ENCODE measurements at regions not wholly inside any gene's neighbourhood (a gene's known extent, or its start where the extent isn't known, plus 50 kb on each side); places are given as distances from the start of the nearest gene placed in this dataset.

DNA sequence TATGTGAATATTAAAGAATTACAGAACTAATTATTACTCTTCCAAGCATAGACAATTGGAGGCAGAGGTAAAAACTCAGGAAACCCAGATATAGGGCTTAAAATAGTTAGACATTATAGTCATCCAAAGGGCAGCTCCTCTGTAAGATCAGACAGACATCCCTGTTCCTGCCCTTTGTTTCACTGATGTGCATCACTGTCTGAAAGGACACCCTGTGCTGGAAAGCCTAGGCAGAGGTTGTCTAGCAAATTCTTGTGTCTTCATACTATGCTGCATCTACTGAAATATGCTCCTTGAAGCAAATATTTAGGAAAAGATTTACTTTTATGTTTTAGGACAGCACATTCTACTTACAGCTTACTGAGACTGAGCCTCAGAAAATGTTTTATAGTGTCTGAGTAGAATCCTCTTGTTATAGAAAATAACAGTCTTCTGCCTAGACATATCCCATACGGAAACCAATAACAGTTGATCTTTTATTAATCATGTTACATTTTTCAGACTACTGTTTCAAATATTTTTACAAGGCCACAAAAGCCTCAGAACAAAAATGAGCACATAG lies 977.3 kb upstream of the CDH2 start:
- ChIA-PET POLR2A (no interaction called here), CTCF (no interaction called here)
- TF ChIP-seq MAFK (IDR thresholded peaks at IDR 0.05; ENCODE audit: partially characterized antibody) (no peak), ZFP36 (IDR thresholded peaks at IDR 0.05; ENCODE audit: borderline replicate concordance, partially characterized antibody) (no peak), RNF2 (IDR thresholded peaks at IDR 0.05; ENCODE audit: borderline replicate concordance, low read depth) (no peak), FOSB (CRISPR knock-in tag; IDR thresholded peaks at IDR 0.05) (no peak), CBX2 (IDR thresholded peaks at IDR 0.05; ENCODE audit: borderline replicate concordance, low read depth) (no peak), MAZ (IDR thresholded peaks at IDR 0.05; ENCODE audit: borderline replicate concordance, low read depth, low read length) (no peak), EP300 (IDR thresholded peaks at IDR 0.05) (no peak), FOSL2 (IDR thresholded peaks at IDR 0.05) (no peak), FOSL2 (CRISPR knock-in tag; IDR thresholded peaks at IDR 0.05) (no peak), HMGXB4 (CRISPR knock-in tag; IDR thresholded peaks at IDR 0.05; ENCODE audit: borderline replicate concordance) (no peak), EHMT2 (IDR thresholded peaks at IDR 0.05; ENCODE audit: low read depth) (no peak), POLR2AphosphoS2 (conservative IDR thresholded peaks at IDR 0.05; ENCODE audit: low read length) (no peak), JUN (IDR thresholded peaks at IDR 0.05) (no peak), REST (IDR thresholded peaks at IDR 0.05) (no peak), CEBPB (IDR thresholded peaks at IDR 0.05) (no peak), HDAC2 (IDR thresholded peaks at IDR 0.05) (no peak), SMC3 (IDR thresholded peaks at IDR 0.05) (no peak), GATA3 (IDR thresholded peaks at IDR 0.05; ENCODE audit: borderline replicate concordance) (no peak), KDM5A (IDR thresholded peaks at IDR 0.05) (no peak)
- TF ChIP-seq, protein P1, sequence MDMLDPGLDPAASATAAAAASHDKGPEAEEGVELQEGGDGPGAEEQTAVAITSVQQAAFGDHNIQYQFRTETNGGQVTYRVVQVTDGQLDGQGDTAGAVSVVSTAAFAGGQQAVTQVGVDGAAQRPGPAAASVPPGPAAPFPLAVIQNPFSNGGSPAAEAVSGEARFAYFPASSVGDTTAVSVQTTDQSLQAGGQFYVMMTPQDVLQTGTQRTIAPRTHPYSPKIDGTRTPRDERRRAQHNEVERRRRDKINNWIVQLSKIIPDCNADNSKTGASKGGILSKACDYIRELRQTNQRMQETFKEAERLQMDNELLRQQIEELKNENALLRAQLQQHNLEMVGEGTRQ (IDR thresholded peaks at IDR 0.05): no peak
- H3K4me1 ChIP-seq: peaks cover 39% of the 10 kb centered on the region
- no peaks in the 10 kb centered on the region for H3K9me3 ChIP-seq
- ATAC-seq (peak; percentile 83 to 84), FAIRE-seq (no peak), DNase-seq (ENCODE audit: low read depth in 1 of 2, low spot score in 1 of 2) (peak in 1 of 2 experiments; percentile 36)
- peak overlapping the region; percentile 45 to 53; a peak in 5 of 6 replicates for H3K27ac ChIP-seq
- 33% methylated on average over 1 of the region's 1 CpG for WGBS (ENCODE audit: missing lambda C conversion rate)
- peak overlapping the region; percentile 66 for H3K4me2 ChIP-seq
- H3K4me3 ChIP-seq: no peak overlapping the region

DNA sequence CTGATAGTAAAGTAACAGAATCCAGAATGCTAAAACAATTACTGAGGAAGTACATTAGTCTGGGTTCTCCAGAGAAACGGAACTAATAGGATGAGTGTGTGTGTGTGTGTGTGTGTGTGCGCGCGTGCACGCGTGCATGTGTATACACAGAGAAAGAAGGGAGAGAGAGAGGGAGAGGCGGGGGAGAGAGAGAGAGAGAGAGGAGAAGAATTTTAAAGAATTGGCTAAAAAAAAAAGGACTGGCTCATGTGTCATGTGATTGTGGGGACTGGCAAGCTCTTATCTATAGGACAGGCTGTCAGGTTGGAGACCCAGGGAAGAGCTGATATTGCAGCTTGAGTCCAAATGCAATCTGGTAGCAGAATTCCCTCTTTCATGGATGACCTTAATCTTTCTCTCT lies 976.2 kb upstream of the CDH2 start:
- ChIA-PET POLR2A (no interaction called here), CTCF (interaction anchor here (0.6 kb wide), 1 partner anchor 256 kb away, joined by 3 read pairs; no protein-coding TSS in a partner anchor)
- H3K4me2 ChIP-seq: no peak overlapping the region
- TF ChIP-seq EHMT2 (IDR thresholded peaks at IDR 0.05; ENCODE audit: low read depth) (no peak), ELK1 (IDR thresholded peaks at IDR 0.05; ENCODE audit: low read depth, low read length) (no peak), CHD4 (IDR thresholded peaks at IDR 0.05; ENCODE audit: borderline replicate concordance) (no peak), NR3C1 (IDR thresholded peaks at IDR 0.05) (no peak), SMC3 (IDR thresholded peaks at IDR 0.05) (no peak), MAFK (IDR thresholded peaks at IDR 0.05; ENCODE audit: partially characterized antibody) (no peak), BHLHE40 (IDR thresholded peaks at IDR 0.05; ENCODE audit: low read depth, low read length) (no peak), GATA3 (IDR thresholded peaks at IDR 0.05; ENCODE audit: borderline replicate concordance) (no peak), RARB (CRISPR knock-in tag; IDR thresholded peaks at IDR 0.05) (no peak), ZC3H11A (IDR thresholded peaks at IDR 0.05) (no peak)
- TF ChIP-seq, protein P2, sequence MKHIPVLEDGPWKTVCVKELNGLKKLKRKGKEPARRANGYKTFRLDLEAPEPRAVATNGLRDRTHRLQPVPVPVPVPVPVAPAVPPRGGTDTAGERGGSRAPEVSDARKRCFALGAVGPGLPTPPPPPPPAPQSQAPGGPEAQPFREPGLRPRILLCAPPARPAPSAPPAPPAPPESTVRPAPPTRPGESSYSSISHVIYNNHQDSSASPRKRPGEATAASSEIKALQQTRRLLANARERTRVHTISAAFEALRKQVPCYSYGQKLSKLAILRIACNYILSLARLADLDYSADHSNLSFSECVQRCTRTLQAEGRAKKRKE (CRISPR knock-in tag; IDR thresholded peaks at IDR 0.05; ENCODE audit: low read depth): no peak
- TF ChIP-seq, protein P1 (IDR thresholded peaks at IDR 0.05): no peak
- H3K27ac ChIP-seq: peak overlapping the region; percentile 21 to 45; a peak in 2 of 6 replicates
- DNase-seq (ENCODE audit: low read depth in 1 of 2, low spot score in 1 of 2): no peak
- no peak overlapping the region for H3K4me3 ChIP-seq
- no peak for ATAC-seq
- FAIRE-seq: no peak
- peaks cover 41% of the 10 kb centered on the region for H3K4me1 ChIP-seq
- 89% methylated on average over 7 of the region's 7 CpGs for WGBS (ENCODE audit: missing lambda C conversion rate)
- no peaks in the 10 kb centered on the region for H3K9me3 ChIP-seq
